ENCODE measurements at regions not wholly inside any gene's neighbourhood (a gene's known extent, or its start where the extent isn't known, plus 50 kb on each side); places are given as distances from the start of the nearest gene placed in this dataset.

DNA sequence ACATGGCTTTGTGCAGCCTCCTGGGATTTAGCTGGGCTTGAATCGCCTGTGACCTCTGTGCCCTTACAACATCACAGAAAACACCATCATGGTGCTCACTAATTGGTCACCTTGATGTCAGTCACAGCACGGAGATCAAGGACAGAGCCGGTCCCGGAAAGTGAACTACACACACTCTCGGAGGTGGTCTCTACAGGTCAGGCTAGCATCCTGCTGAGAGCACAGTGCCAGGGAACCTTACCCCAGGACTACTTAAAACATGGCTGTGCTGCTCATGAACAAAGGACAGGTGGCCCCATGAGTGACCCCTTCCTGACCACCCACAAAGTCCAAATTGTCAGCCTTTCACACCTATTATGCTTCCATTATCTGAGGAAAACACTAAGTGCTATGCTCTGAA lies 1782.1 kb upstream of the CELF4 start (continued):
- TF ChIP-seq CTCF (conservative IDR thresholded peaks at IDR 0.05; ENCODE audit: low read depth in 2 of 2) (no peak), POLR2AphosphoS5 (IDR thresholded peaks at IDR 0.05; ENCODE audit: low read depth) (no peak)

DNA sequence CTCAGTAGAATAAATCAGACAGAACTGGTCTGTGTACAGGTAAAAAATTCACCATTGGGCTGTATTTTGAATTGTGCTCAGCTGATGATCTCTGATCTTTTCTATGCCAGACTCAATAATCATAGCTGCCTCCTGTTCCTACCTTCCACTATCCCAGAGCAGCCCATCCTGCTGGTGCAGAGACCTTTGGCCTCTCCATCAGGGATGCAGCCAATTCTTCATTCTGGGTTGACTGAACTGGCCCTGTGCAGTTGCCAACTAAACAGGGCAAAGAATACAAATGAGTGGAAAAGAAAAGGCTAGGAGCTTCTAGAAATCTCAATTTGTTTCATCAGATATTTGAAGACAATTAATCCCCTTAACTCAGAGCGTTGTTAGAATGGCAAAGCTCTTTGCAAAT lies 1781.3 kb upstream of the CELF4 start:
- no peak for ATAC-seq
- H3K9me3 Mint-ChIP-seq: peaks cover 2% of the 10 kb centered on the region; the same call in 1 of the 3 replicates
- H2AFZ ChIP-seq: no peak overlapping the region
- TF ChIP-seq CTCF (conservative IDR thresholded peaks at IDR 0.05; ENCODE audit: low read depth in 2 of 2) (no peak), ZNF114 (CRISPR knock-in tag; IDR thresholded peaks at IDR 0.05) (no peak), EZH2 (IDR thresholded peaks at IDR 0.05; ENCODE audit: low read depth, unreplicated experiment) (no peak), STAT1 (IDR thresholded peaks at IDR 0.05; ENCODE audit: unreplicated experiment) (no peak), ZNF331 (CRISPR knock-in tag; IDR thresholded peaks at IDR 0.05; ENCODE audit: low read depth) (no peak), POLR2AphosphoS5 (IDR thresholded peaks at IDR 0.05; ENCODE audit: low read depth) (no peak), CREB1 (CRISPR knock-in tag; IDR thresholded peaks at IDR 0.05; ENCODE audit: low read depth) (no peak), ETS1 (IDR thresholded peaks at IDR 0.05) (no peak), JUNB (IDR thresholded peaks at IDR 0.05; ENCODE audit: unreplicated experiment) (no peak), EZH2phosphoT487 (IDR thresholded peaks at IDR 0.05; ENCODE audit: unreplicated experiment) (no peak)
- TF ChIP-seq, protein P1, sequence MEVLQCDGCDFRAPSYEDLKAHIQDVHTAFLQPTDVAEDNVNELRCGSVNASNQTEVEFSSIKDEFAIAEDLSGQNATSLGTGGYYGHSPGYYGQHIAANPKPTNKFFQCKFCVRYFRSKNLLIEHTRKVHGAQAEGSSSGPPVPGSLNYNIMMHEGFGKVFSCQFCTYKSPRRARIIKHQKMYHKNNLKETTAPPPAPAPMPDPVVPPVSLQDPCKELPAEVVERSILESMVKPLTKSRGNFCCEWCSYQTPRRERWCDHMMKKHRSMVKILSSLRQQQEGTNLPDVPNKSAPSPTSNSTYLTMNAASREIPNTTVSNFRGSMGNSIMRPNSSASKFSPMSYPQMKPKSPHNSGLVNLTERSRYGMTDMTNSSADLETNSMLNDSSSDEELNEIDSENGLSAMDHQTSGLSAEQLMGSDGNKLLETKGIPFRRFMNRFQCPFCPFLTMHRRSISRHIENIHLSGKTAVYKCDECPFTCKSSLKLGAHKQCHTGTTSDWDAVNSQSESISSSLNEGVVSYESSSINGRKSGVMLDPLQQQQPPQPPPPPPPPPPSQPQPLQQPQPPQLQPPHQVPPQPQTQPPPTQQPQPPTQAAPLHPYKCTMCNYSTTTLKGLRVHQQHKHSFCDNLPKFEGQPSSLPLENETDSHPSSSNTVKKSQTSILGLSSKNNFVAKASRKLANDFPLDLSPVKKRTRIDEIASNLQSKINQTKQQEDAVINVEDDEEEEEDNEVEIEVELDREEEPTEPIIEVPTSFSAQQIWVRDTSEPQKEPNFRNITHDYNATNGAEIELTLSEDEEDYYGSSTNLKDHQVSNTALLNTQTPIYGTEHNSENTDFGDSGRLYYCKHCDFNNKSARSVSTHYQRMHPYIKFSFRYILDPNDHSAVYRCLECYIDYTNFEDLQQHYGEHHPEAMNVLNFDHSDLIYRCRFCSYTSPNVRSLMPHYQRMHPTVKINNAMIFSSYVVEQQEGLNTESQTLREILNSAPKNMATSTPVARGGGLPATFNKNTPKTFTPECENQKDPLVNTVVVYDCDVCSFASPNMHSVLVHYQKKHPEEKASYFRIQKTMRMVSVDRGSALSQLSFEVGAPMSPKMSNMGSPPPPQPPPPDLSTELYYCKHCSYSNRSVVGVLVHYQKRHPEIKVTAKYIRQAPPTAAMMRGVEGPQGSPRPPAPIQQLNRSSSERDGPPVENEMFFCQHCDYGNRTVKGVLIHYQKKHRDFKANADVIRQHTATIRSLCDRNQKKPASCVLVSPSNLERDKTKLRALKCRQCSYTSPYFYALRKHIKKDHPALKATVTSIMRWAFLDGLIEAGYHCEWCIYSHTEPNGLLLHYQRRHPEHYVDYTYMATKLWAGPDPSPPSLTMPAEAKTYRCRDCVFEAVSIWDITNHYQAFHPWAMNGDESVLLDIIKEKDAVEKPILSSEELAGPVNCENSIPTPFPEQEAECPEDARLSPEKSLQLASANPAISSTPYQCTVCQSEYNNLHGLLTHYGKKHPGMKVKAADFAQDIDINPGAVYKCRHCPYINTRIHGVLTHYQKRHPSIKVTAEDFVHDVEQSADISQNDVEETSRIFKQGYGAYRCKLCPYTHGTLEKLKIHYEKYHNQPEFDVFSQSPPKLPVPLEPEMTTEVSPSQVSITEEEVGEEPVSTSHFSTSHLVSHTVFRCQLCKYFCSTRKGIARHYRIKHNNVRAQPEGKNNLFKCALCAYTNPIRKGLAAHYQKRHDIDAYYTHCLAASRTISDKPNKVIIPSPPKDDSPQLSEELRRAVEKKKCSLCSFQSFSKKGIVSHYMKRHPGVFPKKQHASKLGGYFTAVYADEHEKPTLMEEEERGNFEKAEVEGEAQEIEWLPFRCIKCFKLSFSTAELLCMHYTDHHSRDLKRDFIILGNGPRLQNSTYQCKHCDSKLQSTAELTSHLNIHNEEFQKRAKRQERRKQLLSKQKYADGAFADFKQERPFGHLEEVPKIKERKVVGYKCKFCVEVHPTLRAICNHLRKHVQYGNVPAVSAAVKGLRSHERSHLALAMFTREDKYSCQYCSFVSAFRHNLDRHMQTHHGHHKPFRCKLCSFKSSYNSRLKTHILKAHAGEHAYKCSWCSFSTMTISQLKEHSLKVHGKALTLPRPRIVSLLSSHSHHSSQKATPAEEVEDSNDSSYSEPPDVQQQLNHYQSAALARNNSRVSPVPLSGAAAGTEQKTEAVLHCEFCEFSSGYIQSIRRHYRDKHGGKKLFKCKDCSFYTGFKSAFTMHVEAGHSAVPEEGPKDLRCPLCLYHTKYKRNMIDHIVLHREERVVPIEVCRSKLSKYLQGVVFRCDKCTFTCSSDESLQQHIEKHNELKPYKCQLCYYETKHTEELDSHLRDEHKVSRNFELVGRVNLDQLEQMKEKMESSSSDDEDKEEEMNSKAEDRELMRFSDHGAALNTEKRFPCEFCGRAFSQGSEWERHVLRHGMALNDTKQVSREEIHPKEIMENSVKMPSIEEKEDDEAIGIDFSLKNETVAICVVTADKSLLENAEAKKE (CRISPR knock-in tag; IDR thresholded peaks at IDR 0.05): no peak

More for the DNA sequence above, 1781.3 kb upstream of the CELF4 start:
- no peak overlapping the region for H3K4me3 ChIP-seq
- peaks cover 13% of the 10 kb centered on the region for H3K9me2 ChIP-seq (ENCODE audit: insufficient read depth)
- H3K4me2 ChIP-seq: no peak overlapping the region
- peaks cover 4% of the 10 kb centered on the region; the same call in 1 of the 2 replicates for H3K4me1 ChIP-seq (ENCODE audit: insufficient read depth)
- H3K27me3 ChIP-seq (ENCODE audit: insufficient read depth): no peaks in the 10 kb centered on the region
- H3K36me3 ChIP-seq (ENCODE audit: insufficient read depth): no peaks in the 10 kb centered on the region
- H3K27ac ChIP-seq (ENCODE audit: low read depth): no peak overlapping the region
- no peaks in the 10 kb centered on the region for H3K4me1 Mint-ChIP-seq
- H4K20me1 ChIP-seq (replicated peaks; ENCODE audit: insufficient read depth): no peaks in the 10 kb centered on the region
- H3K27ac Mint-ChIP-seq: no peak overlapping the region
- H3K4me3 Mint-ChIP-seq: no peak overlapping the region
- H3F3A ChIP-seq (replicated peaks; ENCODE audit: low read depth): no peaks in the 10 kb centered on the region
- H3K36me3 Mint-ChIP-seq (ENCODE audit: low read depth): peaks cover 11% of the 10 kb centered on the region; the same call in 2 of the 3 replicates
- H3K27me3 Mint-ChIP-seq (ENCODE audit: insufficient read depth, low read depth, poor library complexity): peaks cover 2% of the 10 kb centered on the region
- H3K79me2 ChIP-seq (replicated peaks; ENCODE audit: insufficient read depth): no peaks in the 10 kb centered on the region
- DNase-seq (ENCODE audit: low spot score): no peak

Measured in GM23338 (cell line).